Naive thymus-derived CD8-positive, alpha-beta T cell (primary cell): ENCODE measurements at regions not wholly inside any gene's neighbourhood (a gene's known extent, or its start where the extent isn't known, plus 50 kb on each side); places are given as distances from the start of the nearest gene placed in this dataset.

ENCODE experiments used
- ATAC-seq, 2 donors: fragments of 150-1000 bp; cut with Tn5 transposase in 1 of 2; sonication (Bioruptor Pico), chemical (Tn5 transposase) in 1 of 2; 1 replicate in 1 of 2; 2 replicates in 1 of 2; pipeline ENCODE4 v1.10.0; 2021; ENCODE audit warnings: mild to moderate bottlenecking in 2 of 2, moderate library complexity in 2 of 2
- POLR2A ChIA-PET: fragments of 350-600 bp; sonication (Branson Sonifier 250); formaldehyde crosslinking; loops from one replicate; lab custom pipeline; 2021; ENCODE audit warnings: antibody characterized with exemption; lab: Charles Lee
- DNase-seq, 10 donors: peaks; one replicate each; pipeline versions ENCODE4 v3.0.0 to v3.0.0-alpha.2; 2020 to 2022
- H3K27ac Mint-ChIP-seq, 10 donors: one replicate each; pipeline ENCODE4 v1.8.0; 2020 to 2022; ENCODE audit warnings: mild to moderate bottlenecking in 10 of 10, mixed read lengths in 10 of 10, moderate library complexity in 4 of 10, inconsistent platforms in 1 of 10
- H3K27me3 Mint-ChIP-seq, 5 donors: one replicate each; pipeline ENCODE4 v1.8.0; 2021 to 2022; ENCODE audit warnings: mixed read lengths in 5 of 5
- H3K36me3 Mint-ChIP-seq, 3 donors: one replicate each; pipeline ENCODE4 v1.8.0; 2020 to 2022; ENCODE audit warnings: mixed read lengths in 3 of 3, mild to moderate bottlenecking in 2 of 3, inconsistent platforms in 1 of 3
- H3K4me1 Mint-ChIP-seq, 4 donors: one replicate each; pipeline ENCODE4 v1.8.0; 2021 to 2022; ENCODE audit warnings: mixed read lengths in 4 of 4
- H3K4me3 Mint-ChIP-seq, 10 donors: one replicate each; pipeline ENCODE4 v1.8.0; 2020 to 2022; ENCODE audit warnings: mild to moderate bottlenecking in 10 of 10, mixed read lengths in 10 of 10, moderate library complexity in 6 of 10, inconsistent platforms in 1 of 10
- H3K9me3 Mint-ChIP-seq, 9 donors: one replicate each; pipeline ENCODE4 v1.8.0; 2020 to 2022; ENCODE audit warnings: mixed read lengths in 9 of 9, mild to moderate bottlenecking in 3 of 9, inconsistent platforms in 1 of 9, moderate library complexity in 1 of 9

DNA sequence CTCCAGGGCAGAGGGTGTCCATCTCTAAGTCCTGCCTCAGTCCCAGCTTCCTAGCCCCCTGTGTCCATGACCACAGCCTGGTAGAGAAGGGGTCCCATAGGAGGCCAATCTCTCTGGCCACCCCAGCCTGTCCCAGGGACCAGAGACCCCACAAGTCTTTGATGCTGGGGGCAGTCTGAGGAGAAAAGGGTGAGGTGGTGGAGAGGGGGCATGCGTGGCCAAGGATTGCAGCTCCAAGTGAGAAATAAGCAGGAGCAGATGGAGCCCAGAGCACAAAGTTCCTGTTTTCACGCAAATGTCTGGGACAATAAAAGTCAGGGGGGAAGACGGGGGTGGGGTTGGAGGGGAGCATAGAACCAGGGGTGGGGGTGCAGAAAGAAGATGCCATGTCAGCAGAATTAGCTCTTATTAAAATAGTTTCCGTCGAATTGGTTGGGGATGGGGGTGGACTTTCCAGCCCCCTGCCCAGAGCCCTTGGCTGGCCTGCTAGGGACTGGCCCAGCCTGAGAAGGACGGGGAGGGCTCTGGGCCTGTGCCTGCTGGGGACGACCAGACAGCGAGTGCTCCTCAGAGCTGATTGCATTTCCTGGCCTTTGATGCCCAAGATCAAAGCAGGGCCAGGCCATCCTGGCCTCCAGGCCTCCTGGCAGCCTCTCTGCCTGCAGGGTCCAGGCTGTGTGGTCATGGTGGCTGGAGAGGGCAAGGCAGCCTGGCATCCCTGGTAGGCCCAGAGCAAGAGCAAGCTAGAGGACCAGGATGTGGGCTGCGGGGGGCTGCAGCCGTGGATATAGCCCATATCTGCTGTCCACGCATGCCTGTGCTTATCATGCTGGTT is 337.1 kb downstream of the DYSF start:
- H3K27me3 Mint-ChIP-seq, result peaks cover 0 to 17% (median 4%) of the 10 kb centered on the region in 5 donors
- no peak for ATAC-seq
- H3K9me3 Mint-ChIP-seq, result no peaks in the 10 kb centered on the region
- H3K27ac Mint-ChIP-seq, result no peak overlapping the region
- no peak for DNase-seq
- H3K36me3 Mint-ChIP-seq, result no peaks in the 10 kb centered on the region
- POLR2A ChIA-PET, result no interaction called here
- no peaks in the 10 kb centered on the region for H3K4me1 Mint-ChIP-seq
- no peak overlapping the region for H3K4me3 Mint-ChIP-seq

DNA sequence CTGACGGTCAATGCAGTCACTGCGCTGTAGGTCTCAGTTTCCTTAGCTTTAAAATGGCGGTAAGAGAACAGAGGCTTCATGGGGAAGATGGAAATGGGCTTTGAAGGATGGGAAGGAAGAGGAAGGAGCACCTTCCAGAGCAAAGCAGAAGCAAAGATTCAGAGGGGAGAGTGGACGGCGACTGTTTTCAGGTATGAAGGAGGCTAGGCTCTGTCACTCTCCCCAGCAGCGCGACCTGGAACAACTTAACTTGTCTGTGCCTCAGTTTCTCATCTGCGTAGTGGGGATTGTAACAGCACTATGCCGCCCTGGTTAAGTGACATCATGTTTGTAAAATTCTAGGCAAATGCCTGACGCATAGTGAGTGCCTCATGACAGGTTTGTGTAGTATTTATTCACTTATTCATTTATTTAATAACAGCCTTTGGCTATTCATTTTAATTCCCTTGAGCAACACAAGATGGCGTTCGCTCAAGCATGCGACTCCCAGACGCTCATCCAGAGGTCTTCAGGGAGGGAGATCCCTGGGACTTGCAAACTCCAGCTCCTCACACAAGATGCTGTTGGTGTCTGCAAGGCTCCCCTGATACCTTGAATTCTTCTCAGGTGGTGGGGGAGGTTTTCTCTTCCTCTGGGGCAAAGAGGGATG is 336.3 kb downstream of the DYSF start:
- Mint-ChIP-seq H3K4me1 (no peaks in the 10 kb centered on the region), H3K27ac (no peak overlapping the region), H3K27me3 (peaks cover 0 to 24% (median 4%) of the 10 kb centered on the region in 5 donors), H3K36me3 (no peaks in the 10 kb centered on the region), H3K9me3 (no peaks in the 10 kb centered on the region), H3K4me3 (no peak overlapping the region)
- ATAC-seq, result no peak
- POLR2A ChIA-PET, result no interaction called here
- no peak for DNase-seq

DNA sequence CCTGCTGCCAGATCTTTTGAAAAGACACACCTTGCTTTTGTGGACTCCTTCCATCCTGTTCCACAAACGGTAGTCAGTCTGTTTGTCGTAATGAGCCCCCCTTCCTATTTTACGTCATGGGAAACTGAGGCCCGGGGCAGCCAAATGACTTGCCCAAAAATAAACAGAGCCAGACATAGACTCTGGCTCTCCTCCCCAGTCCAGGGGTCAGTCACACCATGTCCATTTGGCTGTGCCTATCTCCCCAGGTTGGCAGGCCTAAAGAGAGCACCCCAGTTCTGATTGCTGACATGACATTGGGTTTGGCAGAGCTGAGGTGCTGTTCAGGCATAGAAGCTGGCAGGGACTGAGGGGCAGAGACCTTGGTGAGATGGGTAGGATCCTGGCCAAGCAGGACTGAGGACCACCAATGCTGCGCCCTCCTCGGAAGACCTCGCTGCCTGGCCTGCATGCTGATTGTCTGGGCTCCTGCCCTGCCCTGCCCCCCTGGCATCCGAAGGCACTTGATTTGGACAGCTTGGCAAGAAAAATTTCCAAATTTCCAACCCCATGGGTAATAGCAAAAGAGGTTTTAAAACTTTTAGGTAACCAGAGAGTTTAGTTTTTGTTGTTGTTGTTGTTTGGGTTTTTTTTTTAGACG is 335.4 kb downstream of the DYSF start:
- H3K27ac Mint-ChIP-seq, result no peak overlapping the region
- H3K4me3 Mint-ChIP-seq, result no peak overlapping the region
- DNase-seq (no peak), ATAC-seq (no peak)
- peaks cover 0 to 24% (median 7%) of the 10 kb centered on the region in 5 donors for H3K27me3 Mint-ChIP-seq
- no peaks in the 10 kb centered on the region for H3K4me1 Mint-ChIP-seq
- POLR2A ChIA-PET, result no interaction called here
- H3K36me3 Mint-ChIP-seq, result no peaks in the 10 kb centered on the region
- H3K9me3 Mint-ChIP-seq, result no peaks in the 10 kb centered on the region

DNA sequence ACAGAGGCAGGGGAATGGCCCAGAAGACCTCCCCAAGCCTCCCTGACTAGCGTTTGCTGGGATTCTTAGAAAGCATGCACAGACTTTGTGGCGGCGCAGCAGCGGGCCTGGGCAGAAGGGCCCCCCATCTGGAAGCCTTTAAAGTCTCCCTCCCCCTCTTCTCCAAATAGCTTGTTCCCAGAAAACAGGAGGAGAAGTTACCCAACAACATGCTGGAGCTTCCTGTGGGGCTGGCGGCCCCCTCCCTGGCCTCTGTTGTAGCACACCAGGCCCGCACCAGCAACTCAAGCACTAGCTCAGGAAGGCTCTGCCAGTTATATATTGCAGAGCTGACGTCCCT is 334.8 kb downstream of the DYSF start:
- Mint-ChIP-seq H3K27ac (no peak overlapping the region), H3K4me3 (no peak overlapping the region), H3K36me3 (no peaks in the 10 kb centered on the region), H3K4me1 (no peaks in the 10 kb centered on the region), H3K27me3 (peaks cover 0 to 24% (median 7%) of the 10 kb centered on the region in 5 donors), H3K9me3 (no peaks in the 10 kb centered on the region)
- DNase-seq (no peak), ATAC-seq (no peak)
- POLR2A ChIA-PET, result no interaction called here

DNA sequence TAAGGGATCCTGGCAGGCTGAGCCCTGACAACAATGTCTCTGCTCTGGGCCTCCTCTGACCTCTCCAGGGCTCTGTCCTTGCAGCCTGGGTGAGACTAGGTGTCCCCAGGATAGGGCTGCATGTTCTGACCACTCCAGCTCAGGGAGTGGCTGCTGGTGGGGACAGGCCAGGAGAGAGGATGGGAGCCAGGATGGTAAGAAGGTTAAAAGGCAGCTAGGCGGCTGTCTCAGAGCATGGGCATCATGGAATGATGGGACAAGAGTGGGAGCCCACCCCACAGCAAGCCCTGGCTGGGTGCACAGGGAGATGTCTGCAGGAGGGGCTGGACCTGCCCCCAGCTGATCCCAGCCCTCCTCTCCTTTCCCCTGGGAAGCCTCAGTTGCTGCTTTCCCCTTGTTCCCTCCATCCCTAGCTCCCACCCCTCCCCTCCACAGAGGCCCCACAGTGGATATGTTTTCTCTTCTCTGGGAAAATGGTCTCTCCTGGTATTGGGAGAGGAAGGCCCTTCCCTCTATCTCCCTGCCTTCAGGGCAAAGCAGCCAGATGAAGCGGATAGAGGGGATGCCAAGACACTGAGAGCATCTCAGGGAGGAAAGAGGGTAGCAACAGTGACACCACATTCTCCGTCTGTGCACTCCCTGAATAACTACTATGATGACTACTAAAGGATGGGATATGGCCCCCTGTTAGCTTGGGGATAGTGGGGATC is 334.3 kb downstream of the DYSF start:
- POLR2A ChIA-PET, result no interaction called here
- DNase-seq (no peak), ATAC-seq (no peak)
- Mint-ChIP-seq H3K9me3 (no peaks in the 10 kb centered on the region), H3K4me3 (no peak overlapping the region), H3K4me1 (no peaks in the 10 kb centered on the region), H3K27ac (no peak overlapping the region), H3K27me3 (peaks cover 0 to 24% (median 7%) of the 10 kb centered on the region in 5 donors), H3K36me3 (no peaks in the 10 kb centered on the region)

DNA sequence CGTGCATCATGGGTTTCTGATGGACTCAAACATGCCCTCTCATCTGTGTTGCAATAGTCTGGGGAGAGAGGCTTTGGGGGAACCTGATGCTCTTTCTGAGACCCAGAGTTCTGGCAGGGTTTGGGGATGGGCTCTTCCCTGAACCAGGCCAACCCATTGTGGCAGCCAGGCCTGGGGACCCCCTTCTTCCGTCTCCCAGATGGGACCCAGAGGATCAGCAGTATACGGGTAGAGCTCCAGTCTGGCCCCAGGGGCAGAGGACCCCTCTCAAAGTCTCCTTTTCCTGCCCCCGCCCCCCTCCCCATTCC is 333.7 kb downstream of the DYSF start:
- ATAC-seq (no peak), DNase-seq (no peak)
- peaks cover 0 to 24% (median 7%) of the 10 kb centered on the region in 5 donors for H3K27me3 Mint-ChIP-seq
- H3K4me1 Mint-ChIP-seq, result no peaks in the 10 kb centered on the region
- no peak overlapping the region for H3K4me3 Mint-ChIP-seq
- H3K36me3 Mint-ChIP-seq, result no peaks in the 10 kb centered on the region
- no peaks in the 10 kb centered on the region for H3K9me3 Mint-ChIP-seq
- H3K27ac Mint-ChIP-seq, result no peak overlapping the region
- POLR2A ChIA-PET, result no interaction called here

DNA sequence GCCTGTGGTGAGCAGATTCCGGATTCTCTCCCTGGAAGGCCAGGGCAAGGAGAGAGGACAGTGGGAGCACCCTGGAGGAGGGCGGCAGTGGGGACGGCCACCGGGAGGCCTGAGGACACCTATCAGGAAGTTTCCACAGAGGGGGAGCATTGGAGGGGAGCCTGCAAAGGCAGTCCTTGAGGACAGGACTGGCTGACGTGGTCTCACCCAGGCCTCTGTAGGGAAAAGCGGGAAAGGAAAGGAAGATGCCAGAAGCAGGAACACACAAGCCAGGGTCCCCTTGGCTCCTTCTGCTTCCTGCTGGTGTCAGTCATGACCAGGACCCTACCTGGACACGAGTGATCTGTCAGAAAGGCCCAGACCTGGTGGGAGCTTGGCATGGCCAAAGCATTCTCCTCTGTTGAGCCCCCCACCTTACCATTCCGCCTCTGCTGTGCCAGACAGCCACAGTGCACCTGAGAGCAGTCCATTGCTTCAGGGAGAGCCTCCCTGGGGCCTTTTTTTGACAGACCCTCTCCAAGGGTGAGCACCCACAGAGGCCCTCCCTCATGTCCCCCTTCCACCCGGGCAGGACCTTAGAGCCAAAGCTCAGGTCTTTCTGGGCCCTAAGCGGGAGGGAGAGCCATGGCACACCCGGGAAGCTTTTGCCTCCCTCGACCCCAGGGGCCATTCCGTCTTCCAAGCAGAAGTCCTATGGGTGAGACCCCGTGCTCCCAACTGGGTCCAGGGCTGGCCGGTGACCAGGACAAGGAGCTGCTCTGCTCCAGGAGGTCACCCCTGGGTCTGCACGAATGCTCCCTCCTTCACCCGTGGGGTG is 333.1 kb downstream of the DYSF start:
- H3K4me1 Mint-ChIP-seq, result no peaks in the 10 kb centered on the region
- POLR2A ChIA-PET, result no interaction called here
- peaks cover 0 to 28% (median 7%) of the 10 kb centered on the region in 5 donors for H3K27me3 Mint-ChIP-seq
- DNase-seq (no peak), ATAC-seq (no peak)
- no peak overlapping the region for H3K4me3 Mint-ChIP-seq
- H3K36me3 Mint-ChIP-seq, result no peaks in the 10 kb centered on the region
- H3K9me3 Mint-ChIP-seq, result no peaks in the 10 kb centered on the region
- H3K27ac Mint-ChIP-seq, result no peak overlapping the region

DNA sequence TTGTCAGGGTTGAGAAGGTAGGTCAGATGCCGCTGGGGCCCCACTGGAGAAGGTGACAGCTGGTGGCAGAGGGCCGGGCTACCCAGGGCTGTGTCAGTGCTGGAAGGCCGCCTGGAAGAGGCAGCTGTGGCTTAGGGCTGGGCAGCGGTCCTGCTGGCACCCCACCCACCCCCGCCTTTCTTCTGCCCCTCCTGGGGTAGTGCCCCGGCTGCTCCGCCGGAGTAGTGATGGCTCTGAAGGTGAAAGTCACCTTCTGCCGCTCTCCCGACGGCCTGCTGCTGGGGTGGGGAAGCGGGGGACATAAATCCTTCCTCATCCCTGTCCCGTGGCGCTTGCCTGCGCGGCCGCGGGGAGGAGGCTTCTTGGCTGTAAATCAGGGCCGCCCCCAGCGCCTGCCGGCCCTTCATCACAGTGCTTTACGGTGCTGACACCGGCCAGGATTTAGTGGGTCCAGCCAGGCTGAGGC is 332.2 kb downstream of the DYSF start:
- Mint-ChIP-seq H3K27ac (no peak overlapping the region), H3K36me3 (no peaks in the 10 kb centered on the region), H3K27me3 (peaks cover 1 to 38% (median 9%) of the 10 kb centered on the region in 5 donors), H3K9me3 (no peaks in the 10 kb centered on the region), H3K4me3 (no peak overlapping the region), H3K4me1 (no peaks in the 10 kb centered on the region)
- DNase-seq (no peak), ATAC-seq (no peak)
- POLR2A ChIA-PET, result no interaction called here

DNA sequence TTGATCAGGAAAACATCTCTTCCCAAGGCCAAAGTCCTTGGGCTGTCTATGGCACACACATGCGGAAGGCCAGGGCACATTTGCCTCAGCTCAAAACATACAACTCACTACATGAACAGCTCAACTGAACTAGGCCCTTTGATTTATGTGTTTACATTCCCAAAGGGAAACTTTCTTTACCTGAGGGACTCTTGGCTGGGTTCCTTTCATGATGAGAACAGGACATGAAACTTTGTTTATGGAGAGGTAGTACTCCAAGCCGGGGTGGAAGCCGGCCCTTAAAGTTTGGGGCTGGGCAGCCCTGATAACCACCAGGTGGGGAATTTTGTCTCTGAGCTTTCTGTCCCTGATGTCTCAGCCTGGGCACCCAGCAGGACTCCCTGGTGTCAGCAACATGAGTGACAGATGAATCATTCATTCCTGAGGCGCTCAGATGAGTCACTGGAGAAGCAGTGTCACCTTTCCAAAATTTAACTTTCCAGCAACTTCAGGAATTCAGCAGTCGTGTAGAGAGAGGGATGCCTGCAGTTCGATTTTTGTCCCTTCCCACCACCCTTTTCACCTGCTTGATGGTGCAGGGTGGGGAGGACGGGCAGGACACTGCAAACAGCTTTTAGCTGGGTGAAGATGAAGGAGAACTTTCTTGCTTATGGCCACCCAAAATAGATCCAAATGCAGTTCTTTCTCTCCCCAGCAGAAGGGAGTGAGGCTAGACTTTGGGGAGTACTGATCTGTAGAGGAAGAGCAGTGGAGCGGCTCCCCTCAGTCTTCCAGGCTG is 331.6 kb downstream of the DYSF start:
- no peaks in the 10 kb centered on the region for H3K4me1 Mint-ChIP-seq
- H3K27me3 Mint-ChIP-seq, result peaks cover 1 to 44% (median 13%) of the 10 kb centered on the region in 5 donors
- H3K9me3 Mint-ChIP-seq, result no peaks in the 10 kb centered on the region
- H3K36me3 Mint-ChIP-seq, result no peaks in the 10 kb centered on the region
- no peak for ATAC-seq
- no peak overlapping the region for H3K27ac Mint-ChIP-seq
- POLR2A ChIA-PET, result no interaction called here
- H3K4me3 Mint-ChIP-seq, result no peak overlapping the region
- DNase-seq, result no peak

DNA sequence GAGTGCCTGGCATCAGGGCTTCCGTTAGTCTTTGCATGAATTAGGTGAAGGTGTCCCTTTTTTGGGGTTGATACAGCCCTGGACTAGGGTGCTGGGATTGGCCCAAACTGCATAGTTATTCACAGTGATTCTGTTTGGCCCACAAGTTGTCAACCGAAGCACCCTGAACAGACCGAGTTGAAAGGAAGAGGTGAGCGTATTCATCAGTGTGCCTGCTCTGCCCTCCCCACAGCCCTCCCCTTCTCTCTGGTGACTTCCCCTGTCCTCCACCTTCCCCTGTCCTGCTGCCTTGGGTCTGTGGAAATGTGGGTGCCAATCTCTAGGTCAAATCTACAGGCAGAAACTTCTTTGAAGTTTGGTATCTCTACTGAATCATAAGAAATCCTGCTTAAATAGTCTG is 330.5 kb downstream of the DYSF start:
- Mint-ChIP-seq H3K36me3 (no peaks in the 10 kb centered on the region), H3K9me3 (no peaks in the 10 kb centered on the region), H3K4me3 (no peak overlapping the region), H3K27me3 (peaks cover 1 to 46% (median 16%) of the 10 kb centered on the region in 5 donors), H3K27ac (no peak overlapping the region), H3K4me1 (no peaks in the 10 kb centered on the region)
- ATAC-seq (no peak), DNase-seq (no peak)
- POLR2A ChIA-PET, result no interaction called here

DNA sequence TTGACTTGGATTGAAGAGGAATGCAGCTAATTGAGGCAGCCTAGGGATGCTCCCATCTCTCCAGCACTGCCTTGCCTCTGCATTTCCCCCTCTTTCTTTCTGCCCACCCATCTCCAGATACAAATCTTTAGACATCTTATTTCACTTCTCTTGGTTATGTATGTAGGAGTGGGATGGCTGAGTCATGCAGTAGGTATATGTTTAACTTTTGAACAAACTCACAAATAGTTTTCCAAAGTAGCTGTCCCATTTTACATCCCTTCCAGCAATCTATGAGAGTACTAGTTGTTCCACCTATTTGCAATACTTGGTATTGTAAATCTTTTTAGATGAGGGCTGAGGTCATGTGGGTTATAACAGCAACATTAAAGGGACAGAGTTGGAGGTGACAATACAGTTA is 329.9 kb downstream of the DYSF start:
- ATAC-seq (no peak), DNase-seq (no peak)
- H3K27me3 Mint-ChIP-seq, result peaks cover 1 to 46% (median 18%) of the 10 kb centered on the region in 5 donors
- POLR2A ChIA-PET, result no interaction called here
- no peak overlapping the region for H3K4me3 Mint-ChIP-seq
- H3K27ac Mint-ChIP-seq, result no peak overlapping the region
- H3K36me3 Mint-ChIP-seq, result no peaks in the 10 kb centered on the region
- H3K4me1 Mint-ChIP-seq, result no peaks in the 10 kb centered on the region
- no peaks in the 10 kb centered on the region for H3K9me3 Mint-ChIP-seq

DNA sequence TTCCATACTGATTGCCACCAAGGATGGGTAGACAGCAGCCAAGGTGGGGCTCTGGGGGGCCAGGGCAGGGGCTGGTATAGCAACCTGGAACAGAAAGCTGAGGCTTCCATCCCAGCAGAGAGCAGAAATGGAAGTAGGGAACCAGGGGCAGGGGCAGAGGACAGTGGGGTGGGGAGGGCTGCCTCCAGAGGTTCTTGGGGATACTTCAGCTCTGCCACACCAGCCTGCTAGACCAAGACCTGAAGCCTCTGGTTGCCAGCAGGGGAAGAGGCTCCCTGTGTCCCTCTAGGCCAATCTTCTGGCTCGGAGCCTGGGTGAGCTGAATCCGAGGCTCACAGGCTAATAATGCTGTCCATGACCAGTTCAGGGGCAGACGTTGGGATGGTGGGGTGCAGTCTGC is 329.0 kb downstream of the DYSF start:
- Mint-ChIP-seq H3K4me3 (no peak overlapping the region), H3K36me3 (no peaks in the 10 kb centered on the region), H3K27ac (no peak overlapping the region), H3K27me3 (peaks cover 1 to 46% (median 22%) of the 10 kb centered on the region in 5 donors), H3K4me1 (no peaks in the 10 kb centered on the region), H3K9me3 (no peaks in the 10 kb centered on the region)
- DNase-seq (no peak), ATAC-seq (no peak)
- POLR2A ChIA-PET, result no interaction called here
